CD14-positive monocyte (primary cell): ENCODE measurements at regions not wholly inside any gene's neighbourhood (a gene's known extent, or its start where the extent isn't known, plus 50 kb on each side); places are given as distances from the start of the nearest gene placed in this dataset.

Source experiments
- DNase-seq, 3 donors: peaks; one replicate each; pipeline ENCODE4 v3.0.0-alpha.2; 2011 to 2022
- H2AFZ ChIP-seq: 2 replicates; pipeline ENCODE4 v1.6.0; 2012; ENCODE audit warnings: mild to moderate bottlenecking, low read depth, low read length, inconsistent platforms; ENCODE audit not compliant: insufficient read depth, poor library complexity, severe bottlenecking
- H3K27ac ChIP-seq, 2 donors: 1 replicate in 1 of 2; 2 replicates in 1 of 2; pipeline ENCODE4 v1.5.1; 2012 to 2013; ENCODE audit warnings: low read length in 2 of 2, control low read depth in 1 of 2, inconsistent platforms in 1 of 2, low read depth in 1 of 2, mild to moderate bottlenecking in 1 of 2
- H3K27me3 ChIP-seq, 2 donors: one replicate each; pipeline versions ENCODE4 v1.6.0 to v1.6.1; 2011 to 2013; ENCODE audit warnings: low read length in 2 of 2; ENCODE audit not compliant: control insufficient read depth in 2 of 2, insufficient read depth in 2 of 2
- H3K36me3 ChIP-seq, 2 donors: replicated peaks in 1 of 2; 1 replicate in 1 of 2; 2 replicates in 1 of 2; pipeline versions ENCODE4 v1.5.1 to v1.6.1; 2012 to 2013; ENCODE audit warnings: low read length in 2 of 2, control low read depth in 1 of 2, inconsistent platforms in 1 of 2, mild to moderate bottlenecking in 1 of 2; ENCODE audit not compliant: insufficient read depth in 2 of 2, control insufficient read depth in 1 of 2
- H3K4me1 ChIP-seq, 2 donors: 1 replicate in 1 of 2; 2 replicates in 1 of 2; pipeline versions ENCODE4 v1.5.1 to v1.6.1; 2012 to 2013; ENCODE audit warnings: low read length in 2 of 2, control low read depth in 1 of 2, inconsistent platforms in 1 of 2, mild to moderate bottlenecking in 1 of 2, moderate library complexity in 1 of 2; ENCODE audit not compliant: insufficient read depth in 2 of 2, control insufficient read depth in 1 of 2
- H3K4me2 ChIP-seq: replicated peaks from 2 replicates; pipeline ENCODE3; 2012; ENCODE audit warnings: low read length, moderate library complexity, mild to moderate bottlenecking; ENCODE audit not compliant: poor library complexity, severe bottlenecking; ENCODE audit errors: extremely low read depth
- H3K4me3 ChIP-seq, 3 experiments: fragments of 200-600 bp in 1 of 3; sonication (generic) in 1 of 3; replicated peaks in 1 of 3; 1 replicate in 2 of 3; 2 replicates in 1 of 3; pipeline ENCODE4 v1.5.1; 2011 to 2013; ENCODE audit warnings: low read length in 3 of 3, mild to moderate bottlenecking in 3 of 3, control low read depth in 2 of 3, low read depth in 2 of 3, inconsistent platforms in 1 of 3, moderate library complexity in 1 of 3
- H3K79me2 ChIP-seq: 2 replicates; pipeline ENCODE4 v1.6.0; 2012; ENCODE audit warnings: mild to moderate bottlenecking, control low read depth, inconsistent platforms, low read length, moderate library complexity; ENCODE audit not compliant: insufficient read depth
- H3K9ac ChIP-seq: 2 replicates; pipeline ENCODE4 v1.6.0; 2017; ENCODE audit warnings: low read length, mild to moderate bottlenecking; ENCODE audit not compliant: insufficient read depth, poor library complexity, severe bottlenecking
- H3K9me3 ChIP-seq, 2 donors: replicated peaks in 1 of 2; 1 replicate in 1 of 2; 2 replicates in 1 of 2; pipeline versions ENCODE4 v1.5.1 to v1.6.1; 2012 to 2013; ENCODE audit warnings: low read length in 2 of 2, control low read depth in 1 of 2; ENCODE audit not compliant: control insufficient read depth in 1 of 2, insufficient read depth in 1 of 2
- H4K20me1 ChIP-seq: 2 replicates; pipeline ENCODE4 v1.6.0; 2012; ENCODE audit warnings: mild to moderate bottlenecking, low read length, control low read depth, moderate library complexity; ENCODE audit not compliant: insufficient read depth
- H3K27ac Mint-ChIP-seq, 7 donors: one replicate each; pipeline ENCODE4 v1.8.0; 2020; ENCODE audit warnings: mild to moderate bottlenecking in 7 of 7, mixed read lengths in 7 of 7, moderate library complexity in 6 of 7, inconsistent platforms in 2 of 7
- H3K27me3 Mint-ChIP-seq, 3 donors: one replicate each; pipeline ENCODE4 v1.8.0; 2021 to 2022; ENCODE audit warnings: low read depth in 3 of 3, mild to moderate bottlenecking in 3 of 3, mixed read lengths in 3 of 3, moderate library complexity in 3 of 3, inconsistent platforms in 1 of 3
- H3K36me3 Mint-ChIP-seq, 2 donors: one replicate each; pipeline ENCODE4 v1.8.0; 2020; ENCODE audit warnings: mixed read lengths in 2 of 2, inconsistent platforms in 1 of 2, mild to moderate bottlenecking in 1 of 2
- H3K4me1 Mint-ChIP-seq: one replicate; pipeline ENCODE4 v1.8.0; 2020; ENCODE audit warnings: mild to moderate bottlenecking, mixed read lengths
- H3K4me3 Mint-ChIP-seq, 2 donors: one replicate each; pipeline ENCODE4 v1.8.0; 2020; ENCODE audit warnings: mild to moderate bottlenecking in 2 of 2, mixed read lengths in 2 of 2, moderate library complexity in 1 of 2
- H3K9me3 Mint-ChIP-seq, 7 donors: one replicate each; pipeline ENCODE4 v1.8.0; 2020 to 2022; ENCODE audit warnings: mixed read lengths in 7 of 7, mild to moderate bottlenecking in 6 of 7, moderate library complexity in 6 of 7, inconsistent platforms in 2 of 7
- WGBS: methylation state at CpG from one replicate; pipeline ENCODE4 v1.1.5; 2013; ENCODE audit warnings: missing lambda C conversion rate; ENCODE audit not compliant: insufficient coverage; 5-methylcytosine and 5-hydroxymethylcytosine counted together
- intact Hi-C, 2 donors: fragments of 100-400 bp; cut with micrococcal nuclease; formaldehyde crosslinking; loops; one replicate each; pipeline versions ENCODE4 v1.15.0 to v1.15.1; 2023
- TF ChIP-seq, protein P1 (sequence below): fragments of 200-600 bp; IDR thresholded peaks from one replicate; pipeline ENCODE4 v1.8.0; 2022; ENCODE audit warnings: antibody characterized with exemption, mild to moderate bottlenecking

DNA sequence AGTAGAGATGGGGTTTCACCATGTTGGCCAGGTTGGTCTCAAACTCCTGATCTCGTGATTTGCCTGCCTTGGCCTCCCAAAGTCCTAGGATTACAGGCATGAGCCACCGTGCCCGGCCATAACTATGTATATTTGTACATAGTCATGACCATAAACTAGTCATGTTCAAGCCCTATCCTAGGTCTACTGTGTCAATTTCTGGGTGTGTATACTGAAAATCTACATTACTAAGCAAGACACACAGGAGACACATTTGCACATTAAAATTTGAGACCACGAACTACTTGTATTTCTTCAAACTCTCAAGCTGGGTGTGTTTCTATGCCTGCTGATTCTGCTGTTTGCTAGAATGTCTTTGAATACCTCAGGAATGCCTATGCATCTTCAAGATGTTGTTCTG is 451.3 kb upstream of the MCTP2 start:
- Mint-ChIP-seq H3K4me1 (no peaks in the 10 kb centered on the region), H3K4me3 (no peak overlapping the region), H3K9me3 (peaks cover 0 to 4% (median 0%) of the 10 kb centered on the region in 7 donors), H3K27me3 (peaks cover 0 to 3% (median 2%) of the 10 kb centered on the region in 3 donors), H3K27ac (peak overlapping the region in 1 of 7 donors; percentile 58), H3K36me3 (no peaks in the 10 kb centered on the region)
- Histone ChIP-seq H4K20me1 (no peaks in the 10 kb centered on the region), H3K79me2 (no peaks in the 10 kb centered on the region), H3K9me3 (no peaks in the 10 kb centered on the region), H3K27ac (no peak overlapping the region), H3K4me2 (no peak overlapping the region), H3K4me3 (no peak overlapping the region), H3K36me3 (no peaks in the 10 kb centered on the region), H3K9ac (no peak overlapping the region), H3K4me1 (no peaks in the 10 kb centered on the region), H3K27me3 (no peaks in the 10 kb centered on the region), H2AFZ (no peak overlapping the region)
- no peak for DNase-seq
- TF ChIP-seq, protein P1, sequence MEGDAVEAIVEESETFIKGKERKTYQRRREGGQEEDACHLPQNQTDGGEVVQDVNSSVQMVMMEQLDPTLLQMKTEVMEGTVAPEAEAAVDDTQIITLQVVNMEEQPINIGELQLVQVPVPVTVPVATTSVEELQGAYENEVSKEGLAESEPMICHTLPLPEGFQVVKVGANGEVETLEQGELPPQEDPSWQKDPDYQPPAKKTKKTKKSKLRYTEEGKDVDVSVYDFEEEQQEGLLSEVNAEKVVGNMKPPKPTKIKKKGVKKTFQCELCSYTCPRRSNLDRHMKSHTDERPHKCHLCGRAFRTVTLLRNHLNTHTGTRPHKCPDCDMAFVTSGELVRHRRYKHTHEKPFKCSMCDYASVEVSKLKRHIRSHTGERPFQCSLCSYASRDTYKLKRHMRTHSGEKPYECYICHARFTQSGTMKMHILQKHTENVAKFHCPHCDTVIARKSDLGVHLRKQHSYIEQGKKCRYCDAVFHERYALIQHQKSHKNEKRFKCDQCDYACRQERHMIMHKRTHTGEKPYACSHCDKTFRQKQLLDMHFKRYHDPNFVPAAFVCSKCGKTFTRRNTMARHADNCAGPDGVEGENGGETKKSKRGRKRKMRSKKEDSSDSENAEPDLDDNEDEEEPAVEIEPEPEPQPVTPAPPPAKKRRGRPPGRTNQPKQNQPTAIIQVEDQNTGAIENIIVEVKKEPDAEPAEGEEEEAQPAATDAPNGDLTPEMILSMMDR, result no peak
- intact Hi-C loops, result no loop called here
- WGBS, result 90% methylated on average over 2 of the region's 4 CpGs

DNA sequence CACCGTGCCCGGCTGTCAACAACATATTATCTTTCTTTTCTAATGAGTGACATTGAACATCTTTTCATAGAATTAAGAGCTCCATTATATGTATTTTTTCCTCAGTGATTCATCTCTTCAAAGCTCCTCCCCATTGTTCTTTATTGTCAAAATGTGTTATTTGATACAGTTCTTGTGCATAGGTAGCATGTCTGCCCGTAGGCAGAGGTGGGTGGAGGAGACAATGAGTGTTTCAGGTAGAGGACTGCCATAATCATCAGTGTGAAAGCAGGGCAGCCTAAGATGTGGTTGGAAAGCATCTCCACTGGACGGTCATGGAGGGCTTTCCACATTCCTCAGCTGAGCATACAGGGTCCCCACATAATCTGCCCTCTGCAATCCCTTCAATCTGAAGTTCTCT is 452.0 kb upstream of the MCTP2 start:
- WGBS, result 100% methylated on average over 1 of the region's 4 CpGs
- Histone ChIP-seq H3K27ac (no peak overlapping the region), H3K4me2 (no peak overlapping the region), H3K4me3 (no peak overlapping the region), H2AFZ (no peak overlapping the region), H3K4me1 (no peaks in the 10 kb centered on the region), H3K36me3 (no peaks in the 10 kb centered on the region), H3K9me3 (no peaks in the 10 kb centered on the region), H3K79me2 (no peaks in the 10 kb centered on the region), H3K27me3 (no peaks in the 10 kb centered on the region), H3K9ac (no peak overlapping the region), H4K20me1 (no peaks in the 10 kb centered on the region)
- TF ChIP-seq, protein P1, result no peak
- Mint-ChIP-seq H3K27me3 (peaks cover 0 to 3% (median 2%) of the 10 kb centered on the region in 3 donors), H3K36me3 (no peaks in the 10 kb centered on the region), H3K4me3 (no peak overlapping the region), H3K9me3 (peaks cover 0 to 5% (median 0%) of the 10 kb centered on the region in 7 donors), H3K4me1 (no peaks in the 10 kb centered on the region), H3K27ac (no peak overlapping the region)
- no peak for DNase-seq
- intact Hi-C loops, result no loop called here
